IMR-90 (cell line): ENCODE measurements at regions not wholly inside any gene's neighbourhood (a gene's known extent, or its start where the extent isn't known, plus 50 kb on each side); places are given as distances from the start of the nearest gene placed in this dataset.

Source experiments
- ATAC-seq: fragments of 200-7000 bp; cut with Tn5 transposase; 2 replicates; pipeline ENCODE4 v1.9.1; 2020; ENCODE audit warnings: low read depth, mild to moderate bottlenecking, moderate library complexity
- BruUV-seq: library from RNA; stranded (reverse); fragments of 400-500 nt; replicated peaks from 2 replicates; lab custom pipeline; 2021; lab: Mats Ljungman, UMichigan
- CTCF ChIA-PET: fragments of 300-600 bp; formaldehyde crosslinking; extraction: SDS; loops from one replicate; lab custom pipeline; 2021; ENCODE audit warnings: antibody characterized with exemption; lab: Yijun Ruan, JAX
- POLR2A ChIA-PET: fragments of 300-600 bp; sonication (Branson Sonifier 250); formaldehyde crosslinking; loops from one replicate; lab custom pipeline; 2022; ENCODE audit warnings: antibody characterized with exemption; ENCODE audit not compliant: unreplicated experiment; lab: Charles Lee
- DNase-seq: peaks from one replicate; pipeline ENCODE4 v3.0.0; 2013
- H2AFZ ChIP-seq: replicated peaks from 2 replicates; pipeline ENCODE3; 2013; ENCODE audit warnings: low read length, mild to moderate bottlenecking; ENCODE audit not compliant: poor library complexity
- H2AK5ac ChIP-seq: 2 replicates; pipeline ENCODE4 v1.6.1; 2013; ENCODE audit warnings: low read depth, low read length, inconsistent platforms
- H2AK9ac ChIP-seq: replicated peaks from 2 replicates; pipeline ENCODE3; 2013; ENCODE audit warnings: mild to moderate bottlenecking, low read depth, low read length, moderate library complexity; ENCODE audit not compliant: poor library complexity
- H2BK120ac ChIP-seq: 2 replicates; pipeline ENCODE4 v1.6.1; 2013; ENCODE audit warnings: low read depth, low read length, inconsistent platforms
- H2BK15ac ChIP-seq: 3 replicates; pipeline ENCODE4 v1.6.1; 2013; ENCODE audit warnings: low read depth, low read length, inconsistent platforms
- H2BK20ac ChIP-seq: 2 replicates; pipeline ENCODE4 v1.6.1; 2013; ENCODE audit warnings: low read depth, mild to moderate bottlenecking, inconsistent platforms, low read length, moderate library complexity
- H2BK5ac ChIP-seq: 2 replicates; pipeline ENCODE4 v1.6.1; 2013; ENCODE audit warnings: mild to moderate bottlenecking, low read depth, low read length, inconsistent platforms; ENCODE audit not compliant: poor library complexity, severe bottlenecking
- H3K14ac ChIP-seq: replicated peaks from 2 replicates; pipeline ENCODE4 v1.6.1; 2013; ENCODE audit warnings: low read depth, low read length, inconsistent platforms
- H3K18ac ChIP-seq: 2 replicates; pipeline ENCODE4 v1.6.1; 2013; ENCODE audit warnings: low read depth, low read length, control low read depth
- H3K23ac ChIP-seq: 2 replicates; pipeline ENCODE4 v1.6.1; 2013; ENCODE audit warnings: low read depth, low read length, inconsistent platforms
- H3K27ac ChIP-seq: 2 replicates; pipeline ENCODE4 v1.5.1; 2013; ENCODE audit warnings: mild to moderate bottlenecking, control low read depth, low read length; ENCODE audit not compliant: insufficient read depth
- H3K27me3 ChIP-seq: 2 replicates; pipeline ENCODE4 v1.6.1; 2013; ENCODE audit warnings: low read length; ENCODE audit not compliant: control insufficient read depth, insufficient read depth
- H3K36me3 ChIP-seq: 2 replicates; pipeline ENCODE4 v1.6.1; 2013; ENCODE audit warnings: low read length, mixed read lengths; ENCODE audit not compliant: control insufficient read depth, insufficient read depth
- H3K4ac ChIP-seq: 2 replicates; pipeline ENCODE4 v1.6.1; 2013; ENCODE audit warnings: low read depth, low read length, inconsistent platforms
- H3K4me1 ChIP-seq: 2 replicates; pipeline ENCODE4 v1.6.1; 2013; ENCODE audit warnings: low read length, mixed read lengths; ENCODE audit not compliant: control insufficient read depth, insufficient read depth
- H3K4me2 ChIP-seq: 2 replicates; pipeline ENCODE4 v1.6.1; 2013; ENCODE audit warnings: low read depth, mild to moderate bottlenecking, control low read depth, low read length, moderate library complexity
- H3K4me3 ChIP-seq: 2 replicates; pipeline ENCODE4 v1.5.1; 2013; ENCODE audit warnings: low read depth, mild to moderate bottlenecking, control low read depth, low read length, moderate library complexity; ENCODE audit not compliant: insufficient read depth
- H3K56ac ChIP-seq: 2 replicates; pipeline ENCODE4 v1.6.1; 2013; ENCODE audit warnings: low read length, inconsistent platforms; ENCODE audit not compliant: insufficient read depth; ENCODE audit errors: extremely low read depth
- H3K79me1 ChIP-seq, 2 experiments: 2 replicates each; pipeline ENCODE4 v1.6.1; 2013; ENCODE audit warnings: low read length in 2 of 2, inconsistent platforms in 1 of 2, low read depth in 1 of 2
- H3K9ac ChIP-seq: 2 replicates; pipeline ENCODE4 v1.6.1; 2013; ENCODE audit warnings: low read depth, low read length, control low read depth
- H3K9me1 ChIP-seq: 2 replicates; pipeline ENCODE4 v1.6.1; 2013; ENCODE audit warnings: low read length, inconsistent platforms; ENCODE audit not compliant: insufficient read depth
- H3K9me3 ChIP-seq: 2 replicates; pipeline ENCODE4 v1.6.1; 2013; ENCODE audit warnings: low read length; ENCODE audit not compliant: control insufficient read depth, insufficient read depth
- H4K20me1 ChIP-seq: 2 replicates; pipeline ENCODE4 v1.6.1; 2013; ENCODE audit warnings: low read length, inconsistent platforms; ENCODE audit not compliant: insufficient read depth
- H4K5ac ChIP-seq: 2 replicates; pipeline ENCODE4 v1.6.1; 2013; ENCODE audit warnings: mild to moderate bottlenecking, low read depth, low read length, control low read depth
- H4K8ac ChIP-seq, 2 experiments: 2 replicates each; pipeline ENCODE4 v1.6.1; 2013; ENCODE audit warnings: low read depth in 2 of 2, low read length in 2 of 2, control low read depth in 1 of 2, inconsistent platforms in 1 of 2
- H4K91ac ChIP-seq: 2 replicates; pipeline ENCODE4 v1.6.1; 2013; ENCODE audit warnings: low read depth, low read length, inconsistent platforms; ENCODE audit not compliant: insufficient read depth
- BHLHE40 ChIP-seq: fragments of 150-350 bp; IDR thresholded peaks from 2 replicates; pipeline ENCODE4 v1.6.1; 2016; ENCODE audit warnings: mild to moderate bottlenecking, low read depth, low read length
- CEBPB ChIP-seq: IDR thresholded peaks from 2 replicates; pipeline ENCODE4 v1.6.1; 2012; ENCODE audit warnings: low read depth, low read length, improper control_type of control experiment
- CHD1 ChIP-seq: IDR thresholded peaks from 2 replicates; pipeline ENCODE4 v1.6.1; 2012; ENCODE audit warnings: low read depth, low read length, improper control_type of control experiment
- FOS ChIP-seq: fragments of 150-350 bp; IDR thresholded peaks from 2 replicates; pipeline ENCODE4 v1.6.1; 2016; ENCODE audit warnings: low read depth, low read length
- MAZ ChIP-seq: IDR thresholded peaks from 2 replicates; pipeline ENCODE4 v1.6.1; 2012; ENCODE audit warnings: low read depth, mild to moderate bottlenecking, low read length, improper control_type of control experiment, moderate library complexity, borderline replicate concordance
- NFE2L2 ChIP-seq: fragments of 150-350 bp; IDR thresholded peaks from 2 replicates; pipeline ENCODE4 v1.6.1; 2016; ENCODE audit warnings: low read depth, mild to moderate bottlenecking, low read length
- POLR2A ChIP-seq: IDR thresholded peaks from 2 replicates; pipeline ENCODE4 v1.6.1; 2012; ENCODE audit warnings: mild to moderate bottlenecking, low read depth, low read length
- SMC3 ChIP-seq: fragments of 150-350 bp; IDR thresholded peaks from 2 replicates; pipeline ENCODE4 v1.6.1; 2016; ENCODE audit warnings: low read depth, mild to moderate bottlenecking, antibody characterized with exemption, low read length, moderate library complexity
- WGBS, 2 experiments: methylation state at CpG; one replicate each; pipeline versions ENCODE4 v1.1.5 to v1.1.7; 2013; ENCODE audit warnings: missing lambda C conversion rate in 2 of 2; ENCODE audit not compliant: insufficient read length in 1 of 2; ENCODE audit errors: extremely low coverage in 2 of 2; 5-methylcytosine and 5-hydroxymethylcytosine counted together
- dilution Hi-C: fragments of 300-500 bp; cut with HindIII; formaldehyde crosslinking; loops from one replicate; pipeline ENCODE4 v1.14.3; 2018; ENCODE audit warnings: low sequenced_read_pairs; ENCODE audit not compliant: unreplicated experiment
- in situ Hi-C: fragments of 300-500 bp; cut with MboI; formaldehyde crosslinking; loops from 3 replicates; pipeline ENCODE4 v1.14.3; 2019; ENCODE audit warnings: low sequenced_read_pairs, inconsistent platforms, mixed read lengths
- intact Hi-C: fragments of 100-400 bp; cut with micrococcal nuclease; formaldehyde crosslinking; loops from 2 replicates; pipeline ENCODE4 v1.10.0; 2022
- TF ChIP-seq, protein P1 (sequence below): conservative IDR thresholded peaks from 2 replicates; pipeline ENCODE4 v1.5.1; 2012; ENCODE audit warnings: mild to moderate bottlenecking, low read depth, low read length, improper control_type of control experiment
- TF ChIP-seq, protein P2 (sequence below): fragments of 150-350 bp; IDR thresholded peaks from 2 replicates; pipeline ENCODE4 v1.6.1; 2016; ENCODE audit warnings: low read depth, mild to moderate bottlenecking, low read length, moderate library complexity, borderline replicate concordance
- TF ChIP-seq, protein P3 (sequence below): fragments of 150-350 bp; IDR thresholded peaks from 2 replicates; pipeline ENCODE4 v1.6.1; 2017; ENCODE audit warnings: mild to moderate bottlenecking, antibody characterized with exemption, low read length, low read depth

GRCh38 chrX:52426810-52427209 is 58.0 kb downstream of the XAGE2 start:
- in situ Hi-C loops (no loop called here), dilution Hi-C loops (no loop called here), intact Hi-C loops (no loop called here)
- H3K27me3 ChIP-seq: no peaks in the 10 kb centered on the region; the same call in 1 of the 2 replicates
- no peaks in the 10 kb centered on the region for H3K9me3 ChIP-seq
- no peak overlapping the region for H3K27ac ChIP-seq
- H2BK120ac ChIP-seq: no peak overlapping the region
- BruUV-seq: no TSS peak
- H4K5ac ChIP-seq: no peak overlapping the region
- no peak overlapping the region for H3K4me3 ChIP-seq
- H4K8ac ChIP-seq: no peak overlapping the region
- no peaks in the 10 kb centered on the region; the same call in 1 of the 2 replicates for H3K9me1 ChIP-seq
- H2AFZ ChIP-seq: no peak overlapping the region
- no peak overlapping the region for H3K4me2 ChIP-seq
- no peak overlapping the region for H2BK5ac ChIP-seq
- DNase-seq: no peak
- H4K91ac ChIP-seq: no peak overlapping the region
- H4K20me1 ChIP-seq: no peaks in the 10 kb centered on the region
- no peak for ATAC-seq
- H2AK5ac ChIP-seq: no peak overlapping the region
- no peak overlapping the region for H3K4ac ChIP-seq
- no peak overlapping the region for H3K18ac ChIP-seq
- CTCF ChIA-PET: no interaction called here
- no peak overlapping the region for H2BK15ac ChIP-seq
- H2AK9ac ChIP-seq: no peak overlapping the region
- H3K23ac ChIP-seq: no peak overlapping the region
- no peak for TF ChIP-seq CEBPB
- TF ChIP-seq CHD1: no peak
- no peak for TF ChIP-seq SMC3
- TF ChIP-seq MAZ: no peak
- no peak for TF ChIP-seq BHLHE40
- TF ChIP-seq, protein P1, sequence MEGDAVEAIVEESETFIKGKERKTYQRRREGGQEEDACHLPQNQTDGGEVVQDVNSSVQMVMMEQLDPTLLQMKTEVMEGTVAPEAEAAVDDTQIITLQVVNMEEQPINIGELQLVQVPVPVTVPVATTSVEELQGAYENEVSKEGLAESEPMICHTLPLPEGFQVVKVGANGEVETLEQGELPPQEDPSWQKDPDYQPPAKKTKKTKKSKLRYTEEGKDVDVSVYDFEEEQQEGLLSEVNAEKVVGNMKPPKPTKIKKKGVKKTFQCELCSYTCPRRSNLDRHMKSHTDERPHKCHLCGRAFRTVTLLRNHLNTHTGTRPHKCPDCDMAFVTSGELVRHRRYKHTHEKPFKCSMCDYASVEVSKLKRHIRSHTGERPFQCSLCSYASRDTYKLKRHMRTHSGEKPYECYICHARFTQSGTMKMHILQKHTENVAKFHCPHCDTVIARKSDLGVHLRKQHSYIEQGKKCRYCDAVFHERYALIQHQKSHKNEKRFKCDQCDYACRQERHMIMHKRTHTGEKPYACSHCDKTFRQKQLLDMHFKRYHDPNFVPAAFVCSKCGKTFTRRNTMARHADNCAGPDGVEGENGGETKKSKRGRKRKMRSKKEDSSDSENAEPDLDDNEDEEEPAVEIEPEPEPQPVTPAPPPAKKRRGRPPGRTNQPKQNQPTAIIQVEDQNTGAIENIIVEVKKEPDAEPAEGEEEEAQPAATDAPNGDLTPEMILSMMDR: no peak
- TF ChIP-seq FOS: no peak
- TF ChIP-seq POLR2A: no peak
- TF ChIP-seq, protein P2, sequence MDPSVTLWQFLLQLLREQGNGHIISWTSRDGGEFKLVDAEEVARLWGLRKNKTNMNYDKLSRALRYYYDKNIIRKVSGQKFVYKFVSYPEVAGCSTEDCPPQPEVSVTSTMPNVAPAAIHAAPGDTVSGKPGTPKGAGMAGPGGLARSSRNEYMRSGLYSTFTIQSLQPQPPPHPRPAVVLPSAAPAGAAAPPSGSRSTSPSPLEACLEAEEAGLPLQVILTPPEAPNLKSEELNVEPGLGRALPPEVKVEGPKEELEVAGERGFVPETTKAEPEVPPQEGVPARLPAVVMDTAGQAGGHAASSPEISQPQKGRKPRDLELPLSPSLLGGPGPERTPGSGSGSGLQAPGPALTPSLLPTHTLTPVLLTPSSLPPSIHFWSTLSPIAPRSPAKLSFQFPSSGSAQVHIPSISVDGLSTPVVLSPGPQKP: no peak
- TF ChIP-seq NFE2L2: no peak
- TF ChIP-seq, protein P3, sequence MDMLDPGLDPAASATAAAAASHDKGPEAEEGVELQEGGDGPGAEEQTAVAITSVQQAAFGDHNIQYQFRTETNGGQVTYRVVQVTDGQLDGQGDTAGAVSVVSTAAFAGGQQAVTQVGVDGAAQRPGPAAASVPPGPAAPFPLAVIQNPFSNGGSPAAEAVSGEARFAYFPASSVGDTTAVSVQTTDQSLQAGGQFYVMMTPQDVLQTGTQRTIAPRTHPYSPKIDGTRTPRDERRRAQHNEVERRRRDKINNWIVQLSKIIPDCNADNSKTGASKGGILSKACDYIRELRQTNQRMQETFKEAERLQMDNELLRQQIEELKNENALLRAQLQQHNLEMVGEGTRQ: no peak
- no peak overlapping the region for H3K56ac ChIP-seq
- POLR2A ChIA-PET: no interaction called here
- H3K4me1 ChIP-seq: peaks cover 6% of the 10 kb centered on the region; the same call in 1 of the 2 replicates
- no peak overlapping the region for H2BK20ac ChIP-seq
- H3K9ac ChIP-seq: no peak overlapping the region
- no peaks in the 10 kb centered on the region for H3K36me3 ChIP-seq
- no peaks in the 10 kb centered on the region for H3K79me1 ChIP-seq
- H3K14ac ChIP-seq: no peak overlapping the region
- no CpG with 5 or more reads among the region's 1 CpG for WGBS, 2 experiments
